DOHH2 (cell line): ENCODE measurements at regions not wholly inside any gene's neighbourhood (a gene's known extent, or its start where the extent isn't known, plus 50 kb on each side); places are given as distances from the start of the nearest gene placed in this dataset.
"Not testable (repeated sequence)": the region's sequence is repeated elsewhere in the genome, so short reads cannot be mapped to it uniquely, and the experiment has no call there.

Source experiments
- H3F3A ChIP-seq: fragments of 200-600 bp; sonication (generic), shearing (Covaris generic); 2 replicates; pipeline ENCODE4 v1.6.0; 2016; ENCODE audit warnings: antibody characterized with exemption, mild to moderate bottlenecking; ENCODE audit not compliant: control insufficient read depth, insufficient read depth
- H3K27ac ChIP-seq: fragments of 200-600 bp; sonication (generic); 2 replicates; pipeline ENCODE4 v1.5.1; 2014; ENCODE audit warnings: low read depth, mild to moderate bottlenecking, low read length, moderate library complexity
- H3K27me3 ChIP-seq: fragments of 200-600 bp; sonication (generic); 2 replicates; pipeline ENCODE4 v1.6.1; 2014; ENCODE audit warnings: mild to moderate bottlenecking, low read length, mixed read lengths; ENCODE audit not compliant: control insufficient read depth
- H3K36me3 ChIP-seq: fragments of 200-600 bp; sonication (generic); 2 replicates; pipeline ENCODE4 v1.6.1; 2014; ENCODE audit warnings: mild to moderate bottlenecking, low read length, moderate library complexity, mixed read lengths; ENCODE audit not compliant: control insufficient read depth
- H3K4me1 ChIP-seq: fragments of 200-600 bp; sonication (generic); 2 replicates; pipeline ENCODE4 v1.6.1; 2014; ENCODE audit warnings: mild to moderate bottlenecking, low read length, mixed read lengths; ENCODE audit not compliant: control insufficient read depth
- H3K4me2 ChIP-seq: fragments of 200-600 bp; sonication (generic); 2 replicates; pipeline ENCODE4 v1.6.0; 2014; ENCODE audit warnings: mild to moderate bottlenecking, low read length, moderate library complexity
- H3K4me3 ChIP-seq: fragments of 200-600 bp; sonication (generic); 2 replicates; pipeline ENCODE4 v1.5.1; 2014; ENCODE audit warnings: mild to moderate bottlenecking, low read length, mixed read lengths
- H3K79me2 ChIP-seq: fragments of 200-600 bp; sonication (generic); 2 replicates; pipeline ENCODE4 v1.6.1; 2014; ENCODE audit warnings: mild to moderate bottlenecking, low read length, mixed read lengths; ENCODE audit not compliant: control insufficient read depth
- H3K9me2 ChIP-seq: fragments of 200-600 bp; sonication (generic); replicated peaks from 2 replicates; pipeline ENCODE4 v1.6.1; 2014; ENCODE audit warnings: mild to moderate bottlenecking, low read length, mixed read lengths; ENCODE audit not compliant: control insufficient read depth
- H3K9me3 ChIP-seq: fragments of 200-600 bp; sonication (generic); 2 replicates; pipeline ENCODE4 v1.6.1; 2014; ENCODE audit warnings: antibody characterized with exemption, low read length, mixed read lengths; ENCODE audit not compliant: control insufficient read depth, insufficient read depth
- H4K20me1 ChIP-seq: fragments of 200-600 bp; sonication (generic); 2 replicates; pipeline ENCODE4 v1.6.0; 2014; ENCODE audit warnings: low read depth, mild to moderate bottlenecking, antibody characterized with exemption, low read length, moderate library complexity; ENCODE audit not compliant: control insufficient read depth, insufficient read depth
- EZH2phosphoT487 ChIP-seq: fragments of 200-600 bp; sonication (generic); IDR thresholded peaks from 2 replicates; pipeline ENCODE4 v1.6.1; 2017; ENCODE audit warnings: borderline replicate concordance, mild to moderate bottlenecking, antibody characterized with exemption, low read length, moderate library complexity, mixed read lengths
- TF ChIP-seq, protein P1 (sequence below): fragments of 200-600 bp; sonication (generic); IDR thresholded peaks from one replicate; pipeline ENCODE4 v1.5.1; 2014; ENCODE audit warnings: antibody characterized with exemption, mild to moderate bottlenecking, low read depth, low read length; ENCODE audit not compliant: poor library complexity, severe bottlenecking

DNA sequence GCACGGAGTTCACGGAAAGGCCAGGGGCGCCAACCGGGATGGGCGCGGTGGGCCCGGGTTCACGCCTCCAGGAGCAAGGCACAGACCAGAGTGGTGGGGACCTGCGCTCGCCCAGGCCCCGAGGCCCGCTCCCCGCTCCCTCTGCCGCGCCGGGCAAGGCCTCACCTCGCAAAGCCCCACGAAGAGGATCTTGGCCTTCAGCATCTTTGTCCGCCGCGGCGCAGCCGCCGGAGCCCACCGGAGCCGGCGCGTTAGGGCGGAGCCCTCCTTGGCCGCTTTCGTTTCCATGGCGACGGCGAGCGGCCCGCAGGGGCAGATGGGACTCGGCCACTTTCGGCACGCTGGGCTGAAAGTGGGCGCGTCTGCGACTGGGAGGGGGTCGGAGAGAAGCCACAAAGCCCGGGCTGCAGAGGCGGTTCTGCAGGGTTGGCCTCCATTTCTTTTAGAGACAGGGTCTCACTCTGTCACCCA is 944.4 kb upstream of the ZNF722 start:
- H3K4me3 ChIP-seq: no peak overlapping the region
- no peak overlapping the region for H3K27ac ChIP-seq
- H3K79me2 ChIP-seq: no peaks in the 10 kb centered on the region
- H3K9me3 ChIP-seq: peaks cover 38% of the 10 kb centered on the region; the same call in 1 of the 2 replicates
- no peaks in the 10 kb centered on the region for H3K36me3 ChIP-seq
- no peaks in the 10 kb centered on the region for H4K20me1 ChIP-seq
- H3F3A ChIP-seq: no peaks in the 10 kb centered on the region
- H3K9me2 ChIP-seq: no peaks in the 10 kb centered on the region
- no peak overlapping the region for H3K4me2 ChIP-seq
- no peak for TF ChIP-seq EZH2phosphoT487
- TF ChIP-seq, protein P1, sequence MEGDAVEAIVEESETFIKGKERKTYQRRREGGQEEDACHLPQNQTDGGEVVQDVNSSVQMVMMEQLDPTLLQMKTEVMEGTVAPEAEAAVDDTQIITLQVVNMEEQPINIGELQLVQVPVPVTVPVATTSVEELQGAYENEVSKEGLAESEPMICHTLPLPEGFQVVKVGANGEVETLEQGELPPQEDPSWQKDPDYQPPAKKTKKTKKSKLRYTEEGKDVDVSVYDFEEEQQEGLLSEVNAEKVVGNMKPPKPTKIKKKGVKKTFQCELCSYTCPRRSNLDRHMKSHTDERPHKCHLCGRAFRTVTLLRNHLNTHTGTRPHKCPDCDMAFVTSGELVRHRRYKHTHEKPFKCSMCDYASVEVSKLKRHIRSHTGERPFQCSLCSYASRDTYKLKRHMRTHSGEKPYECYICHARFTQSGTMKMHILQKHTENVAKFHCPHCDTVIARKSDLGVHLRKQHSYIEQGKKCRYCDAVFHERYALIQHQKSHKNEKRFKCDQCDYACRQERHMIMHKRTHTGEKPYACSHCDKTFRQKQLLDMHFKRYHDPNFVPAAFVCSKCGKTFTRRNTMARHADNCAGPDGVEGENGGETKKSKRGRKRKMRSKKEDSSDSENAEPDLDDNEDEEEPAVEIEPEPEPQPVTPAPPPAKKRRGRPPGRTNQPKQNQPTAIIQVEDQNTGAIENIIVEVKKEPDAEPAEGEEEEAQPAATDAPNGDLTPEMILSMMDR: no peak
- H3K27me3 ChIP-seq: no peaks in the 10 kb centered on the region
- no peaks in the 10 kb centered on the region for H3K4me1 ChIP-seq

DNA sequence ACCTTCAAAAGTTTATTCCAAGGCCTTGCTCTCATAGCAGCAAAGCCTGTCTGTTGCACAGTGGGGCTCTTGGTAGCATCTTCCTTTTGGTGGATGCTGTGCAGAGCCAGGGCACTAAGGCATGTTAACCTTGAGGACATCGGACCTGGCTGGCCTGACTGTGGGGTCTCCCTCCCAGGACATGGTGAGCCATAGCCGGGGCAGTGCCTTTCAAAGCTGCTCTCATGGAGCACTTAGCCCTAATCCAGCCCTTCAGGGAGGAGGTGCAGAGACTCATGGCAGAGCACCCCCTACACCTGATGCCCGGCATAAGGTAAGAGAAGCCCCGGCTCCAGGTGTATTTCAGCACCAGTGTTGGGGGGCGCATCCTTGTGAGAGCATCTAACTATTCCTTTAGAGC is 941.4 kb upstream of the ZNF722 start:
- Histone ChIP-seq H3K4me2 (no peak overlapping the region), H3K9me2 (no peaks in the 10 kb centered on the region), H3K4me1 (no peaks in the 10 kb centered on the region), H3K9me3 (peaks cover 38% of the 10 kb centered on the region; the same call in 1 of the 2 replicates), H3K27me3 (no peaks in the 10 kb centered on the region), H3F3A (no peaks in the 10 kb centered on the region), H3K79me2 (no peaks in the 10 kb centered on the region), H4K20me1 (no peaks in the 10 kb centered on the region), H3K4me3 (no peak overlapping the region), H3K36me3 (no peaks in the 10 kb centered on the region), H3K27ac (no peak overlapping the region)
- TF ChIP-seq, protein P1: no peak
- TF ChIP-seq EZH2phosphoT487: no peak

DNA sequence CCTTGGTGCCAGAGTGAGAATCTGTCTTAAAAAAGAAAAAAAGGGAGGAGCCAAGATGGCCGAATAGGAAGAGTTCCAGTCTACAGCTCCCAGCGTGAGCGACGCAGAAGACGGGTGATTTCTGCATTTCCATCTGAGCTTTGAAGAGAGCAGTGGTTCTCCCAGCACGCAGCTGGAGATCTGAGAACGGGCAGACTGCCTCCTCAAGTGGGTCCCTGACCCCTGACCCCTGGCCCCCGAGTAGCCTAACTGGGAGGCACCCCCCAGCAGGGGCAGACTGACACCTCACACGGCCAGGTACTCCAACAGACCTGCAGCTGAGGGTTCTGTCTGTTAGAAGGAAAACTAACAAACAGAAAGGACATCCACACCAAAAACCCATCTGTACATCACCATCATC is 937.9 kb upstream of the ZNF722 start:
- not testable (repeated sequence) for H3K27me3 ChIP-seq, H3K4me3 ChIP-seq, H3K36me3 ChIP-seq, H3K27ac ChIP-seq, H3K4me1 ChIP-seq, H3K9me2 ChIP-seq, H3K79me2 ChIP-seq, H3F3A ChIP-seq, H4K20me1 ChIP-seq, H3K4me2 ChIP-seq
- peaks cover 17% of the 10 kb centered on the region; the same call in 1 of the 2 replicates for H3K9me3 ChIP-seq

DNA sequence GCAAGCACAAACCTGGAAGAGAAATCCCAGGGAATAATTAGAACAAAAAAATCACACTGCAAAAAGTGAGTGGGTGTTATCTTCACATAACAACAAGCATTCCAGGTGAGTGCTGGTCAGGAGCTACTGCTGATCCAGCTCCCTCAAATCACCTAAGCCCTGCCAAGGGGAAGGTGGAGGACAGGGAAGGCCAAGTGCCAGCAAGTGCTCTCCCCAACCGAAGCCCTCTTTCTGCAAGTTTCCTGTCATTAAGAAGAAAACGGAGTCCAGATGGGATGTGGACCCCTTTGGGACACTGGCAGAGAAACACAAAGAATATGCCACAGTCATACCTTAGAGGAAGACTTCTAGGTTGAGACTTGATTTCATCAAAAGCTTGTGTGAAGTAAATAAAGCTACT is 933.0 kb upstream of the ZNF722 start:
- no peaks in the 10 kb centered on the region for H3K9me2 ChIP-seq
- H3K4me3 ChIP-seq: no peak overlapping the region
- H3F3A ChIP-seq: no peaks in the 10 kb centered on the region
- H3K4me1 ChIP-seq: no peaks in the 10 kb centered on the region
- H3K27me3 ChIP-seq: no peaks in the 10 kb centered on the region
- peaks cover 11% of the 10 kb centered on the region; the same call in 1 of the 2 replicates for H3K9me3 ChIP-seq
- no peaks in the 10 kb centered on the region for H3K36me3 ChIP-seq
- H3K79me2 ChIP-seq: no peaks in the 10 kb centered on the region
- TF ChIP-seq EZH2phosphoT487: no peak
- TF ChIP-seq, protein P1: no peak
- H4K20me1 ChIP-seq: no peaks in the 10 kb centered on the region
- H3K27ac ChIP-seq: no peak overlapping the region
- H3K4me2 ChIP-seq: no peak overlapping the region

DNA sequence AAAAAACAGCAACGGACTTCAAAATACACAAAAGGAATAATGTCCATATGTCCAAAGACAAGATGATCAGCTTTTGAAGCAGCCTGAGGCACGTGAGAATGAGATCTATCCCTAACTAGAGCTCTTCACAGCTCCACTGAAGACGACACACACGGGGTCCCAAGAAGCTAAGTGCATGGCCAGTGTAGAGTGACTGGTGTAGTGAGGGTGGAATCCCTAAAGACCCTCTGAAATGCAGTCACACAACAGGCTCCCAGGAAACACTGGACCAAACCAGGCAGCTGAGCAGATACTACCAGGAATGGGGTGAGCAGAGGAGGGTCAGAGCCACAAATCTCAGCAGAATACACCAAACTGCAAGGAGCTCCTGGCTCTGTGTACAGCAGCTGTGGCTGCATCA is 932.4 kb upstream of the ZNF722 start:
- not testable (repeated sequence) for H3K4me2 ChIP-seq, H3K4me1 ChIP-seq, H3K4me3 ChIP-seq, H3K9me2 ChIP-seq, H3K36me3 ChIP-seq, H3K79me2 ChIP-seq, H3F3A ChIP-seq, H3K27ac ChIP-seq, H4K20me1 ChIP-seq, H3K27me3 ChIP-seq
- H3K9me3 ChIP-seq: peaks cover 14% of the 10 kb centered on the region; the same call in 1 of the 2 replicates
